Neural progenitor cell (in vitro differentiated cells): ENCODE measurements at regions not wholly inside any gene's neighbourhood (a gene's known extent, or its start where the extent isn't known, plus 50 kb on each side); places are given as distances from the start of the nearest gene placed in this dataset.

ENCODE experiments used
- EZH2phosphoT487 ChIP-seq: fragments of 200-600 bp; sonication (generic); IDR thresholded peaks from 2 replicates; pipeline ENCODE4 v1.6.1; 2017; ENCODE audit warnings: antibody characterized with exemption
- TF ChIP-seq, protein P1 (sequence below): fragments of 200-600 bp; sonication (generic); IDR thresholded peaks from 2 replicates; pipeline ENCODE4 v1.5.1; 2017; ENCODE audit warnings: antibody characterized with exemption, mild to moderate bottlenecking

DNA sequence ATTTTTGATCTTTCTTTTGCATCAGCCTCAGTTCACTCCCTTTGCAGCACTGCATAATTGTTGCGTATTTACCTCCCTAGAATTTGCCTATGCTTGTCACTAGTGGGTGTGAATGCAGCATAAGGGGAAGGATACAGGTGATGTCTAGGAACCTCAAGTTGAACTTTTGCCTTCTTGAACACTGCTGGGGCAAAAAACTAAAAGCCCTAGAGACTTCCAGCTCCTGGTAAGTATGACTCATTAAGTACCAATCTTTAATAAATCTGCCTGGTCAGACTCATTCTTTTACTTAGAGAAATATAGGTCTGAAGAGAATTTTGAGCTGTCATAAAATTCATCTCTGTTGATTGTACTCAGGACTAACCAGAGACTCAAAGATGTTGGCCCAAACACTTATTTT is 547.3 kb upstream of the FANCL start:
- TF ChIP-seq, protein P1, sequence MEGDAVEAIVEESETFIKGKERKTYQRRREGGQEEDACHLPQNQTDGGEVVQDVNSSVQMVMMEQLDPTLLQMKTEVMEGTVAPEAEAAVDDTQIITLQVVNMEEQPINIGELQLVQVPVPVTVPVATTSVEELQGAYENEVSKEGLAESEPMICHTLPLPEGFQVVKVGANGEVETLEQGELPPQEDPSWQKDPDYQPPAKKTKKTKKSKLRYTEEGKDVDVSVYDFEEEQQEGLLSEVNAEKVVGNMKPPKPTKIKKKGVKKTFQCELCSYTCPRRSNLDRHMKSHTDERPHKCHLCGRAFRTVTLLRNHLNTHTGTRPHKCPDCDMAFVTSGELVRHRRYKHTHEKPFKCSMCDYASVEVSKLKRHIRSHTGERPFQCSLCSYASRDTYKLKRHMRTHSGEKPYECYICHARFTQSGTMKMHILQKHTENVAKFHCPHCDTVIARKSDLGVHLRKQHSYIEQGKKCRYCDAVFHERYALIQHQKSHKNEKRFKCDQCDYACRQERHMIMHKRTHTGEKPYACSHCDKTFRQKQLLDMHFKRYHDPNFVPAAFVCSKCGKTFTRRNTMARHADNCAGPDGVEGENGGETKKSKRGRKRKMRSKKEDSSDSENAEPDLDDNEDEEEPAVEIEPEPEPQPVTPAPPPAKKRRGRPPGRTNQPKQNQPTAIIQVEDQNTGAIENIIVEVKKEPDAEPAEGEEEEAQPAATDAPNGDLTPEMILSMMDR: no peak
- TF ChIP-seq EZH2phosphoT487: no peak
